AG10803 (cell line): ENCODE measurements at regions not wholly inside any gene's neighbourhood (a gene's known extent, or its start where the extent isn't known, plus 50 kb on each side); places are given as distances from the start of the nearest gene placed in this dataset.

Source experiments
- DNase-seq: peaks from one replicate; pipeline ENCODE4 v3.0.0; 2010; ENCODE audit warnings: low read depth
- H3K4me3 ChIP-seq: 2 replicates; pipeline ENCODE4 v1.5.1; 2011; ENCODE audit warnings: mild to moderate bottlenecking, low read length, control low read depth
- CTCF ChIP-seq: conservative IDR thresholded peaks from 2 replicates; pipeline ENCODE4 v1.5.1; 2011; ENCODE audit warnings: mild to moderate bottlenecking, low read length, control low read depth, inconsistent platforms

- no peak overlapping the region for H3K4me3 ChIP-seq
- TF ChIP-seq CTCF, result no peak
- no peak for DNase-seq
Measured at GRCh38 chr5:99063737-99064136, 134.9 kb upstream of the CHD1 start.

DNA sequence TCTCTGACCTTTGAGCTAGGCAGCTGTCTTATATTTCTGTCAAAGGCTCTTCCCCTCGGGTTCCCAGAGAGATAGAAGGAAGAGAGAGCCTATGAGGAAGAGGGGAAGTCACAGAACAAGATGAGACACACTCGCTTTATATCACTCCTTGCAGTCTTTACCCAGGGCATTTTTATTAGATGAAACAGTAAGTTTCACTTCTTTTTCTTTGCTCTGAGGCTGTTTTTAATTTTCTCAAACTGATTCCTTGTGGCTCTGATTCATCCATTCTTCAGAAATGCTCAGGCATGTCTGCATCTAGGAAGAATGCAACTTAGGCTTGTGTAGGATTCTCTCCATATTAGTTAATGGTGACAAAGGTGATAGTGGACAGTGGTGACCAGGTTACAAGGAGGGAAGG, 132.9 kb upstream of the CHD1 start:
- TF ChIP-seq CTCF, result no peak
- DNase-seq, result peak; percentile 76
- H3K4me3 ChIP-seq, result peak overlapping the region; percentile 30

- peak; percentile 24 for DNase-seq
- H3K4me3 ChIP-seq, result peak overlapping the region; percentile 30
- no peak for TF ChIP-seq CTCF
Measured at GRCh38 chr5:99061299-99061698, 132.5 kb upstream of the CHD1 start.

GRCh38 chr5:99060306-99061261, 131.8 kb upstream of the CHD1 start:
- DNase-seq, result peak; percentile 59
- H3K4me3 ChIP-seq, result peak overlapping the region; percentile 9; the same call in 1 of the 2 replicates
- TF ChIP-seq CTCF, result peak; percentile 95

DNA sequence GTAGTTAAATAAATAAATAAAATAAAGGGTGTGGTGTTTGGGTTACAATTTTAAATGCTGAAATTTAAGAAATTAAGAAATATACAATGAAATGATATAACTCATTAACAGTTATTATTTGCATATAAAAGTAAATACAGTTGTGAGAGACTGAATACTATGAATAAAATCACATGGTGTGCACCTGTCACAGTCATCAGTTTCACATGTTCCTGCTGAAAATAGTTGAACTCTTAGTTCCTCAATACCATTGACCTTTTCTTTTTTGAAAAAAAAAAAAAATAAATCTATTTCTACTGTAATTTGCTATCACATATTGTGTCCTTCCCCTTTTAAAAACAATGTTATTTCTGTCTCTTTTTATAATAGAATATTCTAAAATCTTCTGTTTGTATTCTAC, 130.9 kb upstream of the CHD1 start:
- TF ChIP-seq CTCF, result no peak
- no peak for DNase-seq
- no peak overlapping the region for H3K4me3 ChIP-seq

DNA sequence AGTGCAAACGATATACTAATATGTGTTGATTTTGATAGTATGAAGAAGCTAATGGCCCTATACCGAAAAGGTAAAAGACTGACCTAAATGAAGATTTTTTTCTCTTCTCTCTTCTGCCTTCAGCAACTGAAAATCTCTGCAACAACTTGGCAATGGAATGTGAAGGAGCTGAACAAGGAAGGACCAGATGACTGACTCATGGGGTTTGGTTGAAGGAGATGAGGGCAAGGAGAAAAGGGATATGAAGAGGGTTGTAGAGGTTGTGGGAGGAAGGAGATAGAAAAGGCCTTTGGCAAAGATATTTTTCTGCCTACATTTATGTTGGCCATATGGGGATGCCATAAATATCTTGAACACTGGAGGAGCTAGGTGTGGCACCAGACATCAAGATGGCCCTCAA, 129.7 kb upstream of the CHD1 start:
- H3K4me3 ChIP-seq, result no peak overlapping the region
- peak; percentile 16 for DNase-seq
- TF ChIP-seq CTCF, result no peak

DNA sequence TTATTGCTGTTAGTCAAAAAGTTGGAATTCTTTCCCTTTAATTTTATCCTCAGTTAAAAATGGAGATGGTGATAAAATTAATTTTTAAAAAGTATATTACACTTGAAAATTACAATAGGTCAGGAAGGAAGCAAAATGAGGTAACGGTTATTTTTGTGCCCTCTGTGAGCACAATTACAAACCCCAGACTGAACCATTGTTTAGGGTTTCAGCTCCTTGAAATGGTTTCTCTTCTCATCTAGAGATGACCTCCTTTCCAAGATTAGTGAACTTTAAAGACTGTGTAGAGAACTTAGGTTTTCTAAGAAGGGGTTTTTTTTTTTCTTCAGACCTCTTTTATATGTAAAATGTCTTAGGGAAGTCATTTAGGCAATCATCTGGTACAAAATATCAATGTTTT, 126.2 kb upstream of the CHD1 start:
- DNase-seq, result no peak
- TF ChIP-seq CTCF, result no peak
- H3K4me3 ChIP-seq, result no peak overlapping the region
